ENCODE measurements at regions not wholly inside any gene's neighbourhood (a gene's known extent, or its start where the extent isn't known, plus 50 kb on each side); places are given as distances from the start of the nearest gene placed in this dataset.

DNA sequence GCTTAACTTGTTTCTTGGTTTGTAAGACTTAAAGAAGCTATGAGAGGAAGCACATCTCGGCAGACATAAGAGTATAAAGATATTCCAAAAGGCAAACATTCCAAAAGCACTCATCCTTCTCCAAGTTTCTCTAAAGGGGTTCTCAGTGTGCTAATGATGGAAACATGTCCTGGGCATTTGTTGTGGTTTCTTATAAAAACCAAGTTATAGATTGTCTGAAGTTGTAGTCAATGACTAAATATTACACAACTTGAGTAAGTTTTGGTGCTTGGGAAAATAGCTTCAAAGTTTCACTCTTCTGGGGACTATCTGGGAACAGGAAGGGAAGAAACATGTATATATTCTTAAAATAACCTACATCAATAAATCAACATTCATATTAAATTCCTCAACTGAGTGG, 128.3 kb upstream of the TBX18 start:
- no peak for TF ChIP-seq CTCF (IDR thresholded peaks at IDR 0.05; ENCODE audit: low read length)
- TF ChIP-seq EZH2 (IDR thresholded peaks at IDR 0.05; ENCODE audit: borderline replicate concordance, low read length), result no peak
